Fibroblast of skin of right biceps (primary cell): ENCODE measurements at regions not wholly inside any gene's neighbourhood (a gene's known extent, or its start where the extent isn't known, plus 50 kb on each side); places are given as distances from the start of the nearest gene placed in this dataset.
"Not testable (repeated sequence)": the region's sequence is repeated elsewhere in the genome, so short reads cannot be mapped to it uniquely, and the experiment has no call there.

Experiments used
- DNase-seq: peaks from one replicate; pipeline ENCODE4 v3.0.0-alpha.2; 2013

DNA sequence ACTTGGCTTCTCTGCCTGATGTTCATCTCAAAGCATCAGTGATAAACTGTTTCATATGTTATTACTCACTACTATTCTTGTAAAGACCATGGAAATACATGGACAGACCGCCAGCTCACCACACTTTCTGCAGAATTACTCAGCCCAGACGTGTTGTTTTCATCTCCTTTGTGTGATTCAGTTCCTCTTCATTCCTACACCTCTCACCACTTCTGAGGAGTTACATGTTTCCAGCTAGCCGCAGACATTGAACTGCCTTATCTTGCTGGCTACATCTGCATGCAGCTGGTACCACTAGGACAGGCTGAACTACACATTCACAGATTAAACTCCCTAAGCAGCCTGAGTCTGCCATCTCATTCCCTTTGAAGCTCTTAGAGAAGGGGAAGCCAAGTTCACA lies 443.2 kb upstream of the FGF16 start:
- DNase-seq, result peak; percentile 75

DNA sequence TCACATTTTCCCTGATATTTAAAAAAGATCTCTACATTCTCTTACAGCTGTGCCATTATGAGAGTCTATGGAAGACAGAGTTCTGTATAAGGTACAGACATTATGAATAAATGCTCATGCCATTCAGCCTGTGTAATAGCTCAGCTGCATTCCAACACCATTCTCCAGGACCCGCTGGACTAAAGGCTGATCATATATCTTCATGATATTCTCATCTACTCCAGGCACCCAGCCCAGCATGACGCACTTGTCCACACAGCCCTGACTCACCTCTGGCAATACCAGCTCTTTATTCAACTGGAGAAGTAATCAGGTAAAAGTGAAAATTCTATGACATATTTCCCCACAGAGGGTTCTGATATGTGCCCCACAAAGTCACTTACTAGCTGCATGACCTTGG lies 437.5 kb upstream of the FGF16 start:
- DNase-seq, result peak; percentile 78

DNA sequence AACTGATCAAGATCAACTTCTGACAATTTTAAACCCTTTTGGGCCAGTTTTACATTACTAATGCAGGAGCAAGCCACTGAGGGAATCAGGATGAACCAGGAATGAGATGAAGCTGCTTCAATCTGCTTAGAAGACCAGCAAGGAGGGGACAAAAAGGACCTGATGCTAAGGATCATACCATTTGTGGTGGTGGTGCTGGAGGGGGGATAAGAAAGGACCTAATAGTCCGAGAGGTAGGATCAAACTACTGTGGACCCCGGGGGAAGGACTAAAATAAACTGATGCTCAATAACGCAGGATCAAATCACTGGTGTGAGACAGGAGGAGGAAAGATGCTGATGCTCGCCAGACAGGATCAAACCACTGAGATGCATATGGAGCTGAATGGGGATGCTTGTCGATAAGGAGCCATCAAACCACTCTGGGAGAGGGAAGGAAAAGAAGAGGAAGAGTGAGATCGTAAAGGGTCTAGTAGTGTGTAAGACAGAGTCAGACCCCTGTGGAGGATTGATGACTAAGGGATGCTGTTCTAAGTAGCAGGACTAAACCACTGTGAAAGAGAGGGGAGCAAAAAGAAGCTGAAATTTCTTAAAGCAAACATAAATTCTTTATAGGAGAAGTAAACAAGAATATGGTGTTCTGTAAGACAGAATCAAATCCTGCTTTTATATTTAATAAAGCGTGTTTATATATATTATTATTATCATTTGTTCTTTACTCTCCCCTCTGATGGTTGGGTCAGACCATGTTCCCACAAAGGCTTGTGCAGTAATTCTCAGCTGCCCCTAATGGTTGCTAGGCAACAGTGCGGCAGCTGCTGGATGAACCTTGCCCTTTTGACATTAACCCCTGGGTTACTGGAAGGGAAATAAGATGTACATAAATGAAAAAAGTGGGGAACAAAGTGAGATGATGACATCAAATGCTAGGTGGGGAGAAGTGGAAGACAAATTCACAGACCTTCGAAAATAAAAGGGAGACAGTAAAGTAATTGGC lies 432.5 kb upstream of the FGF16 start:
- DNase-seq, result peak; percentile 26

DNA sequence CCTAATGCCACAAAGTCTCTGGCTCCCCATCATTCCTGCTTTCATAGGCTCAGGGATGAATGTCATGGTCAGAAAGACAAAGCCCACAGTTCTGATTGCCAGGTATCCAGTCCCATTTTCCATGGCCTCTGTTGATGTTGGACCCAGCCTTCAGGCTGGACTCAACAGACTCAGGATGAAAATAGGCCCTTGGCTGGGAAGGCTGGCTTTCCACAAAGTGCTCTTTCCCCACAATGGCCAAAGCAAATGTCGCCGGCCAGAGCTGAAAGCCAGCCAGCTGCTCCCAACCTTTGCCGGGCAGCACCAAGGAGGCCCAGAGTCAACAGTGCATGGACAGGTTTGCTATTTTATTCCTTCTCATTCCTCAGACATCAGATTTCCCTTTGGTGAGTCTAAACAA lies 430.1 kb upstream of the FGF16 start:
- DNase-seq, result no peak

GRCh38 chrX:77046180-77046810 lies 400.9 kb upstream of the FGF16 start:
- not testable (repeated sequence) for DNase-seq

DNA sequence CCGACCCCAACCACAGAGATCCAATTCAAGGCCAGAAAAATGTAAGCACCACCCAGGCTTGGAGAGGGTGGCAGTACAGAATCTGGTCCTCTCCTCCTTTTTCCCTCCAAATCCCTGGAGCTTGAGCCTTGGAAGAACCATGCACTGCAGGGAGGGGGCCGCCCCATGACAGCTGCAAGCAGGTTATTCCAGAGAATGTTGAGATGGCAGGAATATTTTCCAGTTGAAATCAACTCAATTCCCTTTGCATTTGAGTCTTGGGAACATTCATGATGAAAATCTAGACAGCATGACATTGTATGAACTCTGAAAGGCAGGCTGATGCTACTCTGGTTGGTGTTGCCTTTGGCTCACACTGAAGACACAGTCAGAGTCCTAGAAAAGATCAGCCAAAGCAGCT lies 386.6 kb upstream of the FGF16 start:
- DNase-seq, result no peak

DNA sequence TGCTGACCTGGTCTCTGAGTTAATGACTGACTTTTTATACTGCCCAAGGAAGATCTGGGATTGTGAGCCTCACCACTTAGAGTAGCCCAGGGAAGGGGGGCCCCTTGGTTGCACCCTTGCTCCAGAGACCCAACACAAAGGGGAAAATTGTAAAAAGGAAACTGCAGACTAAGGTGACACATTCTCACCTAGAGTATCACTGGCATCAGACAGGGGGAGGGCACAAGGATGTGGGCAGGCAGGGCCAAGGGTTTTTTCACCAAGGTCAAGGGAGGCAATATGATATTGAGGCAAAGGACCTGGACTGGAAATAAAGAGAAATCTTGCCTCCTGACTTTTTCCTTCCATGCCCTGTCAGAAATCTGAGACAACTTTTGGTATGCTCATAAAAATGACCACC lies 386.2 kb upstream of the FGF16 start:
- no peak for DNase-seq

- no peak for DNase-seq
Observed at GRCh38 chrX:77061545-77061944, 385.6 kb upstream of the FGF16 start.

- DNase-seq, result no peak
Observed at GRCh38 chrX:77065896-77066295, 381.3 kb upstream of the FGF16 start.

DNA sequence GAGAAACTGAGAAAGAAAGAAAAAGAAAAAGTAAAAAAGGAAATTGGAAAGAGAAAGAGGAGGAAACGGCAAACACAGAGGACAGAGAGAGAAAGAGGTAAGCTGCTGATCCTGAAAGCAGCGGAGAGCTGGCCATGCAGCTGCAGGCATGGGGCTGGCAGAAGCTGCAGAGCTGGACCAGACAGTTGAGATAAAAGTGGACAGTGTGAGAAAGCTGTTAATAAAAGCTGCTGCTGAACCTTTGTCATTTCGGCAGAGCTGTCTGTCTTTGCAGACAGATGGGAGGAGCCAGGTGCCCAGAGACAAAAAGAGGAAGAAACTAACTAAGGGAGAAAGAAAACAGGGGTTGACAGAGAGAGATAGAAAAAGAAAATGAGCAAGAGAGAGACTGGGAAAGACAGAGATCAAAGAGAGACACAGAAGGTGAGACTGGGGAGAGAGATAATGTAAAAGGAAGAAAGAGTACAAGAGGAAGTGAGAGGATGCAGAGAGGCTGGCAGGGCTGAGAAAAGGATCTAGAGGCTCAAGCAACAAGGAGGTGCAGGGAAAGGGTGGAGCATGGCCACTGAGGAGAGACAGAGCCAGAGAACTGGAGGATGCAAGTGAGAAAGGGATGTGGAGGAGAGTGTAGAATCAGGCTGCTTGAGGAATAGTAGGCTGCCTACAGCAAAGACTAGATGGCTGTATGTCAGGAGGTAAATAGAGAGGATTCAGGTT lies 376.8 kb upstream of the FGF16 start:
- no peak for DNase-seq

- no peak for DNase-seq
Observed at GRCh38 chrX:77076896-77077295, 370.3 kb upstream of the FGF16 start.

DNA sequence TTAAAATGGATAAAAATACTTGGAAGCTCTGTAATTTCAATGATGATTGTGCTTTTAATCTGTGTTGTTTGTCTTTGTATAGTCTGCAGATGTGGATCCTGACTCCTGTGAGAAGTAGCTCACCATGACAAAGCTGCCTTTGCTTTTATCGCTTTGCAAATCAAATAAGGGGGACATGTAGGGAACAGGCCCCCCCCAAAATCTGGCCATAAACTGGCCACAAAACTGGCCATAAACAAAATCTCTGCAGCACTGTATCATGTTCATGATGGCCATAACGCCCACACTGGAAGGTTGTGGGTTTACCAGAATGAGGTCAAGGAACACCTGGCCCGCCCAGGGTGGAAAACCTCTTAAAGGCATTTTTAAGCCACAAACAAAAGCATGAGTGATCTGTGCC lies 366.0 kb upstream of the FGF16 start:
- DNase-seq, result not testable (repeated sequence)

DNA sequence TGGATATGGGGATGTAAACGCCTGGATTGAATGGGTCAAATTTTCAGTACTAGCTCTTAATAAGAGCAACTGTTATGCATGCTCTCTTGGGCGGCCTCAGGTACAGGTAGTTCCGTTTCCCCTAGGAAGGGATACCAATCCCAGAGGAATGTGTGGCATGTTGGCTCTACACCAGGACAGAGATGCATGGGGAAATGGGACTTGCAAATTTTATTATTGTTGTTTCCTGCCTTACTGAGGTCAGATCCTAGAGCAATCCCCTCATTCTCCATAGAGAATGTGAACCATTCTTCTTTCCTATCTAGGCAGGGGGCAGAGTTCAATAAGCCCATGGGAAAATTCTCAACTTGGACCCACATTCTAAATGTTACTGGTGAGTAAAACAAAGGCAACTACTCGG lies 361.8 kb upstream of the FGF16 start:
- DNase-seq, result no peak

DNA sequence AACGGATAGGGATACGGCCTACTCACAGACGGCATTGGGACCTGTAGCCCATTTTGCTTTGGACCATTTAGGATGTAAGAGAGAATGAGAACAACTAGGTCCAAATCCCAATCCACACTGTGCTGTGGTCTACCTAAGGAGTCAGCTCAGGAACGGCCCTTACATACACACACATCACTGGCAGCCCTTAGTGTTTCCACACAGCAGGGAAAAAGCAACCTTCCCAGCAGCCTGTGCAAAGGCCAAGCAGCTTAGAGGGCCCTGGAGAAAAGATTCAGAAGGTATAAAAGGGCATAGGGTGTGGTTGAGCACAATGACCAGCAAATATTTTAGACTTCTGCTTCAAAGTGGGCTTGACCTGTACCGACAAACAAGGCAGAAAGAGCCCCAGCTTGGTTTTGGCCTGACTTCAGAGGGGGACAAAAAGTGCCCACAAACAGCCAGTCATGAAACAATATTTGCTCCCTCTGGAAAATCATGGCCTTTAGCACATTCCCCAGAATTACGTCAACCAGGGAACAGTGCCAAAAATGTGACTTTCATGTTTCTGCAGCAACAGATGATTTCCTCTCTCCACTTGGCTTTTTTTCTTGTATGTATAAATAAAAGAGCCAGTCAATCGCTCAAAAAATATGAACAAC lies 359.5 kb upstream of the FGF16 start:
- peak; percentile 54 for DNase-seq

- no peak for DNase-seq
Observed at GRCh38 chrX:77088233-77088632, 359.0 kb upstream of the FGF16 start.

GRCh38 chrX:77114501-77114900 lies 332.7 kb upstream of the FGF16 start:
- no peak for DNase-seq

DNA sequence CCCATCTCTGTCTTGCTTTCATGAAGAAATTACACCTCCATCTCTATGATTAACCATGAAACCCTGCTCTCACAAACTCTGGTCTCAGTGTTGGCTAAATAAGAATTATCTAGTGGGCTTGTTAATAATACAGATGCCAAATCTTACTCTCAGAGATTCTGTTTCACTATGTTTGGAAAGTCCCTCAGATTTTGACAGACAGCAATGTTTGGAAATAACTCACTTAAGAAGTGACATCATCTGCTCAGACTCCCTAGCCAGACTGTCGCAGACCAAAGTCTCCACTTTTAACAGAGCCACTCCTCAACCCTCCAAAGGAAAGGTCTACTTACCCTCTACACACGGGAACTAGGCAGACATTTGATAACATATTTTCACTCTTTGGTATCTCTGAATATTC lies 328.5 kb upstream of the FGF16 start:
- DNase-seq, result no peak

DNA sequence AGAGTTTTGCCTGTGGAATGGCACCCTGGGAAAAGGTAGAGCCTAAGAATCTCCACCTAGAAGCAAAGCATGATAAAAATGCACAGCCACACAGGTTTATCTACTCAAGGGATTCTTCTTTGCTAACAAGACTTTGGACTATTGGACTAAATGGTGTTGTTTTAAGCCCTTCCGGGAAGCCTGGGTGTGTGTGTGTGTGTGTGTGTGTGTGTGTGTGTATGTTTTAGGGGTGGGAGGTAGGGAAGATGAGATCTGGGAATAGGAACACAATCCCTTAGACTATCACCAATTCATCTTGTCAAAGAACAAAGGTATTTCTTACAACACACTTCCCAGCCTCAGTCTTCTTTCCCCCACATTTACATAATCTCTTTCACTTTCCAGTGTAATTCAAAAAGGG lies 327.5 kb upstream of the FGF16 start:
- no peak for DNase-seq

DNA sequence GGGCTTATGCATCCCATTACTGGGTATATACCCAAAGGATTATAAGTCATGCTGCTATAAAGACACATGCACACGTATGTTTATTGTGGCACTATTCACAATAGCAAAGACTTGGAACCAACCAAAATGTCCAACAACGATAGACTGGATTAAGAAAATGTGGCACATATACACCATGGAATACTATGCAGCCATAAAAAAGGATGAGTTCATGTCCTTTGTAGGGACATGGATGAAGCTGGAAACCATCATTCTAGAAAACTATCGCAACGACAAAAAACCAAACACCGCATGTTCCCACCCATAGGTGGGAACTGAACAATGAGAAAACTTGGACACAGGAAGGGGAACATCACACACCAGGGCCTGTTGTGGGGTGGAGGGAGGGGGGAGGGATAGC lies 323.3 kb upstream of the FGF16 start:
- not testable (repeated sequence) for DNase-seq

- DNase-seq, result not testable (repeated sequence)
Observed at GRCh38 chrX:77127571-77127970, 319.6 kb upstream of the FGF16 start.

DNA sequence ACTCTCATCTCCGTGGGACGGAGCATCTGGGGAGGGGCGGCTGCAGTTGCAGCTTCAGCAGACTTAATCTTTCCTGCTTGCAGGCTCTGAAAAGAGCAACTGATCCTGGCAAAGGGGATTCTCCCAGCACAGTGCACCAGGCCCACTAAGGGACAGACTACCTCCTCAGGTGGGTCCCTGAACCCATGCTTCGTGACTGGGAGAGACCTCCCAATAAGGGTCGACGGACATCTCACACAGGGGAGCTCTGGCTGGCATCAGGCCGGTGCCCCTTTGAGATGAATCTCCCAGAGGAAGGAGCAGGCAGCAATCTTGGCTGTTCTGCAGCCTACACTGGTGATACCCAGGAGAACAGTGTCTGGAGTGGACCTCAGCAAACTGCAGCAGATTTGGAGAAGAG lies 303.3 kb upstream of the FGF16 start:
- no peak for DNase-seq

DNA sequence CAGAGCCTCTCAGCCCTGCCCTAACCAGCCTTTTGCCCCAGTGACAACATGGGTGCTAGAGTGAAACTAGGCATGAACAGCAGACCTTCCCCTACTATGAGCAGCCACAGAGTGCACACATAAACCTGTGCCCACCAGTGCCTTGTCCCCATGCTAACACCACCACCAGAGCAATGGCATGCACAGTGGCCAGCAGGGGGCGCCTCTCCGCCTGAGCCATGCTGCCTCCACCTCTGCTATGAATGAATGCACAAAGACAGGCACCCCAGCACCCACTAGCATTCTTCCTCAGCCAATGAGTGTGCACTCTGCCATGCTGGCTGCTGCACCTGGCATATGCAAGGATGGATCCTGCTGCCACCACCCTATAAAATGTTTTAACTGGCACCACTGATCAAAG lies 286.9 kb upstream of the FGF16 start:
- DNase-seq, result no peak

DNA sequence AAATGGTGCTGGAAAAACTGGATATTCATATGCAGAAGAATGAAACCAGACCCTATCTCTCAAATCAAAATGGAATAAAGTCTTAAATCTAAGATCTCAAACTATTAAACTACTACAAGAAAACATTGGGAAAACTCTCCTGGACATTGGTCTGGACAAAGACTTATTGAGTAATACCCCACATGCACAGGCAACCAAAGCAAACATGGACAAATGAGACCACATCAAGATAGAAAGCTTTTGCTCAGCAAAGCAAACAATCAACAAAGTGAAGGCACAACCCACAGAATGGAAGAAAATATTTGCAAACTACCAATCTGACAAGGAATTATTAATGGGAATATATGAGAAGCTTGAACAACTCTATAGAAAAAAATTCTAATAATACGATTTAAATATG lies 284.4 kb upstream of the FGF16 start:
- DNase-seq, result no peak
